ENCODE measurements at regions not wholly inside any gene's neighbourhood (a gene's known extent, or its start where the extent isn't known, plus 50 kb on each side); places are given as distances from the start of the nearest gene placed in this dataset.
"Not testable (repeated sequence)": the region's sequence is repeated elsewhere in the genome, so short reads cannot be mapped to it uniquely, and the experiment has no call there.

GRCh38 chr6:47423079-47423478, 54.5 kb upstream of the CD2AP start:
- Histone ChIP-seq H3K9ac (ENCODE audit: low read length) (no peak overlapping the region), H3K9me3 (ENCODE audit: low read length) (no peaks in the 10 kb centered on the region), H4K20me1 (ENCODE audit: insufficient read depth) (no peaks in the 10 kb centered on the region), H3K4me3 (ENCODE audit: low read length) (no peak overlapping the region), H2AFZ (ENCODE audit: low read depth, low read length) (no peak overlapping the region), H3K27ac (ENCODE audit: low read length) (no peak overlapping the region), H3K36me3 (ENCODE audit: insufficient read depth, low read length) (no peaks in the 10 kb centered on the region), H3K9me2 (ENCODE audit: insufficient read depth, low read length) (no peaks in the 10 kb centered on the region), H3K79me2 (replicated peaks; ENCODE audit: insufficient read depth, low read length) (no peaks in the 10 kb centered on the region), H3F3A (ENCODE audit: insufficient read depth, low read length, poor library complexity, severe bottlenecking) (no peaks in the 10 kb centered on the region), H3K4me2 (ENCODE audit: low read length) (no peak overlapping the region), H3K27me3 (ENCODE audit: insufficient read depth, low read depth, low read length) (no peaks in the 10 kb centered on the region)
- TF ChIP-seq CTCF (IDR thresholded peaks at IDR 0.05; ENCODE audit: poor library complexity, severe bottlenecking) (no peak), TAF1 (IDR thresholded peaks at IDR 0.05; ENCODE audit: low read depth) (no peak), REST (IDR thresholded peaks at IDR 0.05; ENCODE audit: borderline replicate concordance) (no peak), SMC3 (conservative IDR thresholded peaks at IDR 0.05; ENCODE audit: poor library complexity) (no peak), EZH2 (IDR thresholded peaks at IDR 0.05; ENCODE audit: borderline replicate concordance, insufficient read depth, low read length, poor library complexity, severe bottlenecking) (no peak), POLR2AphosphoS5 (IDR thresholded peaks at IDR 0.05) (no peak), MXI1 (conservative IDR thresholded peaks at IDR 0.05; ENCODE audit: poor library complexity, severe bottlenecking) (no peak), RAD21 (conservative IDR thresholded peaks at IDR 0.05) (no peak), EP300 (conservative IDR thresholded peaks at IDR 0.05; ENCODE audit: poor library complexity, severe bottlenecking) (no peak)

GRCh38 chr6:47424436-47424836, 53.2 kb upstream of the CD2AP start:
- TF ChIP-seq EP300 (conservative IDR thresholded peaks at IDR 0.05; ENCODE audit: poor library complexity, severe bottlenecking) (no peak), MXI1 (conservative IDR thresholded peaks at IDR 0.05; ENCODE audit: poor library complexity, severe bottlenecking) (no peak), EZH2 (IDR thresholded peaks at IDR 0.05; ENCODE audit: borderline replicate concordance, insufficient read depth, low read length, poor library complexity, severe bottlenecking) (no peak), REST (IDR thresholded peaks at IDR 0.05; ENCODE audit: borderline replicate concordance) (no peak), POLR2AphosphoS5 (IDR thresholded peaks at IDR 0.05) (no peak), CTCF (IDR thresholded peaks at IDR 0.05; ENCODE audit: poor library complexity, severe bottlenecking) (no peak), SMC3 (conservative IDR thresholded peaks at IDR 0.05; ENCODE audit: poor library complexity) (no peak), TAF1 (IDR thresholded peaks at IDR 0.05; ENCODE audit: low read depth) (no peak), RAD21 (conservative IDR thresholded peaks at IDR 0.05) (no peak)
- H3K27ac ChIP-seq (ENCODE audit: low read length): no peak overlapping the region
- H3K4me3 ChIP-seq (ENCODE audit: low read length): no peak overlapping the region
- H4K20me1 ChIP-seq (ENCODE audit: insufficient read depth): no peaks in the 10 kb centered on the region
- H3K9ac ChIP-seq (ENCODE audit: low read length): no peak overlapping the region
- no peaks in the 10 kb centered on the region for H3K79me2 ChIP-seq (replicated peaks; ENCODE audit: insufficient read depth, low read length)
- H3F3A ChIP-seq (ENCODE audit: insufficient read depth, low read length, poor library complexity, severe bottlenecking): no peaks in the 10 kb centered on the region
- H3K9me2 ChIP-seq (ENCODE audit: insufficient read depth, low read length): no peaks in the 10 kb centered on the region
- H2AFZ ChIP-seq (ENCODE audit: low read depth, low read length): no peak overlapping the region
- H3K9me3 ChIP-seq (ENCODE audit: low read length): no peaks in the 10 kb centered on the region
- no peaks in the 10 kb centered on the region for H3K27me3 ChIP-seq (ENCODE audit: insufficient read depth, low read depth, low read length)
- no peaks in the 10 kb centered on the region for H3K36me3 ChIP-seq (ENCODE audit: insufficient read depth, low read length)
- H3K4me2 ChIP-seq (ENCODE audit: low read length): no peak overlapping the region

- not testable (repeated sequence) for H3K9me2 ChIP-seq (ENCODE audit: insufficient read depth, low read length); H4K20me1 ChIP-seq (ENCODE audit: insufficient read depth); H3K27me3 ChIP-seq (ENCODE audit: insufficient read depth, low read depth, low read length); H3K4me2 ChIP-seq (ENCODE audit: low read length); H2AFZ ChIP-seq (ENCODE audit: low read depth, low read length); H3K27ac ChIP-seq (ENCODE audit: low read length); H3K9me3 ChIP-seq (ENCODE audit: low read length); H3F3A ChIP-seq (ENCODE audit: insufficient read depth, low read length, poor library complexity, severe bottlenecking); H3K4me3 ChIP-seq (ENCODE audit: low read length); H3K9ac ChIP-seq (ENCODE audit: low read length); H3K36me3 ChIP-seq (ENCODE audit: insufficient read depth, low read length); H3K79me2 ChIP-seq (replicated peaks; ENCODE audit: insufficient read depth, low read length)
These were observed 51.9 kb upstream of the CD2AP start for GRCh38 chr6:47425724-47426123.
